ENCODE measurements at regions not wholly inside any gene's neighbourhood (a gene's known extent, or its start where the extent isn't known, plus 50 kb on each side); places are given as distances from the start of the nearest gene placed in this dataset.

GRCh38 chr14:27134200-27134599 is 536.4 kb upstream of the NOVA1 start:
- TF ChIP-seq TAF1 (IDR thresholded peaks at IDR 0.05; ENCODE audit: low read depth) (no peak), CTCF (IDR thresholded peaks at IDR 0.05; ENCODE audit: poor library complexity, severe bottlenecking) (no peak), EZH2 (IDR thresholded peaks at IDR 0.05; ENCODE audit: borderline replicate concordance, insufficient read depth, low read length, poor library complexity, severe bottlenecking) (no peak), REST (IDR thresholded peaks at IDR 0.05; ENCODE audit: borderline replicate concordance) (no peak), MXI1 (conservative IDR thresholded peaks at IDR 0.05; ENCODE audit: poor library complexity, severe bottlenecking) (no peak), POLR2AphosphoS5 (IDR thresholded peaks at IDR 0.05) (no peak)
